Transverse colon (tissue), 4 donors: ENCODE measurements at regions not wholly inside any gene's neighbourhood (a gene's known extent, or its start where the extent isn't known, plus 50 kb on each side); places are given as distances from the start of the nearest gene placed in this dataset.

Experiments
- DNase-seq: peaks from one replicate; pipeline ENCODE4 v3.0.0-alpha.2; 2019
- H3K27ac ChIP-seq, 4 donors: fragments of 200-600 bp; sonication (generic); 2 replicates each; pipeline ENCODE4 v1.5.1; 2016 to 2018; ENCODE audit warnings: inconsistent platforms in 4 of 4
- H3K27me3 ChIP-seq: fragments of 200-600 bp; sonication (generic); 2 replicates; pipeline ENCODE4 v1.5.1; 2017; ENCODE audit warnings: inconsistent platforms
- H3K36me3 ChIP-seq, 4 donors: fragments of 200-600 bp; sonication (generic); 2 replicates each; pipeline ENCODE4 v1.5.1; 2017 to 2019; ENCODE audit warnings: inconsistent platforms in 4 of 4
- H3K4me1 ChIP-seq, 4 donors: fragments of 200-600 bp; sonication (generic); 2 replicates each; pipeline ENCODE4 v1.5.1; 2017 to 2020; ENCODE audit warnings: inconsistent platforms in 4 of 4
- H3K4me3 ChIP-seq, 4 donors: fragments of 200-600 bp; sonication (generic); 1 replicate in 1 of 4; 2 replicates in 3 of 4; pipeline versions ENCODE4 v1.5.1 to v1.6.1; 2017 to 2019; ENCODE audit warnings: inconsistent platforms in 4 of 4
- H3K9me3 ChIP-seq, 2 donors: fragments of 200-600 bp; sonication (generic); 2 replicates each; pipeline ENCODE4 v1.5.1; 2017 to 2019; ENCODE audit warnings: inconsistent platforms in 2 of 2
- CTCF ChIP-seq, 5 experiments: fragments of 200-600 bp in 3 of 5; fragments of 450-650 bp in 2 of 5; sonication (generic) in 3 of 5; IDR thresholded peaks; 1 replicate in 2 of 5; 2 replicates in 3 of 5; pipeline ENCODE4 v1.5.1; 2016 to 2017; ENCODE audit warnings: antibody characterized with exemption in 5 of 5, inconsistent platforms in 3 of 5, mild to moderate bottlenecking in 2 of 5, moderate library complexity in 1 of 5
- EP300 ChIP-seq: sonication (generic); formaldehyde crosslinking; IDR thresholded peaks from one replicate; pipeline ENCODE4 v1.6.1; 2017; ENCODE audit warnings: antibody characterized with exemption, low read depth
- POLR2A ChIP-seq: fragments of 450-650 bp; IDR thresholded peaks from one replicate; pipeline ENCODE4 v1.6.1; 2016; ENCODE audit warnings: antibody characterized with exemption, mild to moderate bottlenecking, moderate library complexity
- POLR2AphosphoS5 ChIP-seq, 3 donors: sonication (generic); formaldehyde crosslinking; IDR thresholded peaks; one replicate each; pipeline ENCODE4 v1.6.1; 2016; ENCODE audit warnings: antibody characterized with exemption in 3 of 3
- WGBS, 2 donors: methylation state at CpG; one replicate each; pipeline ENCODE4 v1.1.5; 2018; ENCODE audit warnings: low coverage in 1 of 2; 5-methylcytosine and 5-hydroxymethylcytosine counted together
- in situ Hi-C, 4 donors: fragments of 200-750 bp; cut with MboI; loops; one replicate each; pipeline versions ENCODE4 v1.15.0 to v1.15.1; 2017; ENCODE audit warnings: low sequenced_read_pairs in 3 of 4, low pct_ligation_motif_present in 1 of 4, low pct_unique_long_range_greater_than_20kb in 1 of 4
- intact Hi-C: fragments of 100-400 bp; cut with DNase I; formaldehyde crosslinking; loops from one replicate; pipeline ENCODE4 v1.15.1; 2023; ENCODE audit warnings: low total_unique reads

GRCh38 chr1:188089461-188089860, 1260.7 kb downstream of the PLA2G4A start:
- Histone ChIP-seq H3K4me3 (no peak overlapping the region), H3K27me3 (no peaks in the 10 kb centered on the region), H3K36me3 (no peaks in the 10 kb centered on the region), H3K9me3 (no peaks in the 10 kb centered on the region), H3K4me1 (no peaks in the 10 kb centered on the region), H3K27ac (no peak overlapping the region)
- in situ Hi-C loops (no loop called here), intact Hi-C loops (no loop called here)
- no peak for TF ChIP-seq CTCF (IDR thresholded peaks at IDR 0.05)
- TF ChIP-seq EP300: no peak
- no peak for TF ChIP-seq POLR2AphosphoS5 (IDR thresholded peaks at IDR 0.05)
- TF ChIP-seq POLR2A: no peak
- DNase-seq: no peak

GRCh38 chr1:188096521-188096920, 1267.8 kb downstream of the PLA2G4A start:
- H3K36me3 ChIP-seq: no peaks in the 10 kb centered on the region
- in situ Hi-C loops: no loop called here
- TF ChIP-seq EP300 (no peak), CTCF (IDR thresholded peaks at IDR 0.05) (no peak), POLR2AphosphoS5 (IDR thresholded peaks at IDR 0.05) (no peak), POLR2A (no peak)
- no peaks in the 10 kb centered on the region for H3K9me3 ChIP-seq
- H3K4me1 ChIP-seq: no peaks in the 10 kb centered on the region
- intact Hi-C loops: no loop called here
- DNase-seq: no peak
- no peak overlapping the region for H3K4me3 ChIP-seq
- no peak overlapping the region for H3K27ac ChIP-seq
- no peaks in the 10 kb centered on the region for H3K27me3 ChIP-seq

GRCh38 chr1:188117436-188117835, 1288.7 kb downstream of the PLA2G4A start:
- Histone ChIP-seq H3K27ac (no peak overlapping the region), H3K27me3 (no peaks in the 10 kb centered on the region), H3K36me3 (no peaks in the 10 kb centered on the region), H3K4me3 (no peak overlapping the region), H3K4me1 (no peaks in the 10 kb centered on the region), H3K9me3 (no peaks in the 10 kb centered on the region)
- no peak for TF ChIP-seq EP300
- in situ Hi-C loops: no loop called here
- intact Hi-C loops: no loop called here
- no peak for DNase-seq
- WGBS, 2 donors: 56 to 63% methylated on average over 2 of the region's 2 CpGs

- no peaks in the 10 kb centered on the region for H3K27me3 ChIP-seq
- no peak for DNase-seq
- H3K4me3 ChIP-seq: no peak overlapping the region
- H3K36me3 ChIP-seq: no peaks in the 10 kb centered on the region
- H3K27ac ChIP-seq: no peak overlapping the region
- TF ChIP-seq POLR2AphosphoS5 (IDR thresholded peaks at IDR 0.05) (no peak), CTCF (IDR thresholded peaks at IDR 0.05) (no peak), POLR2A (no peak), EP300 (no peak)
- intact Hi-C loops: no loop called here
- no peaks in the 10 kb centered on the region for H3K9me3 ChIP-seq
- in situ Hi-C loops: no loop called here
- H3K4me1 ChIP-seq: no peaks in the 10 kb centered on the region
- 78 to 80% methylated on average over 4 of the region's 4 CpGs for WGBS, 2 donors
Measured at GRCh38 chr1:188122646-188123045, 1293.9 kb downstream of the PLA2G4A start.

GRCh38 chr1:188127507-188127906, 1298.8 kb downstream of the PLA2G4A start:
- no peaks in the 10 kb centered on the region for H3K36me3 ChIP-seq
- no peaks in the 10 kb centered on the region for H3K4me1 ChIP-seq
- H3K4me3 ChIP-seq: no peak overlapping the region
- in situ Hi-C loops (no loop called here), intact Hi-C loops (no loop called here)
- no peak for TF ChIP-seq POLR2A
- 50 to 56% methylated on average over 1 of the region's 1 CpG for WGBS, 2 donors
- H3K9me3 ChIP-seq: no peaks in the 10 kb centered on the region
- no peaks in the 10 kb centered on the region for H3K27me3 ChIP-seq
- no peak overlapping the region for H3K27ac ChIP-seq
- no peak for DNase-seq
